Esophagus squamous epithelium (tissue), 5 donors: ENCODE measurements at regions not wholly inside any gene's neighbourhood (a gene's known extent, or its start where the extent isn't known, plus 50 kb on each side); places are given as distances from the start of the nearest gene placed in this dataset.
"Not testable (repeated sequence)": the region's sequence is repeated elsewhere in the genome, so short reads cannot be mapped to it uniquely, and the experiment has no call there.

ENCODE experiments used
- DNase-seq: peaks from one replicate; lab custom pipeline; 2025; lab: John Stamatoyannopoulos, UW
- H3K27ac ChIP-seq, 4 donors: fragments of 200-600 bp; sonication (generic); one replicate each; pipeline ENCODE4 v1.5.1; 2016 to 2019; ENCODE audit warnings: mild to moderate bottlenecking in 1 of 4
- H3K27me3 ChIP-seq, 4 donors: fragments of 200-600 bp; sonication (generic); 1 replicate in 3 of 4; 2 replicates in 1 of 4; pipeline versions ENCODE4 v1.5.1 to v1.6.0; 2017 to 2021; ENCODE audit warnings: antibody characterized with exemption in 1 of 4
- H3K36me3 ChIP-seq, 3 donors: fragments of 200-600 bp; sonication (generic); one replicate each; pipeline ENCODE4 v1.5.1; 2016 to 2019
- H3K4me1 ChIP-seq, 3 donors: fragments of 200-600 bp; sonication (generic); one replicate each; pipeline ENCODE4 v1.5.1; 2017 to 2019
- H3K4me3 ChIP-seq, 4 donors: fragments of 200-600 bp; sonication (generic); 1 replicate in 3 of 4; 2 replicates in 1 of 4; pipeline ENCODE4 v1.5.1; 2016 to 2019; ENCODE audit warnings: mild to moderate bottlenecking in 2 of 4, moderate library complexity in 1 of 4
- H3K9me3 ChIP-seq, 3 donors: fragments of 200-600 bp; sonication (generic); one replicate each; pipeline ENCODE4 v1.5.1; 2016 to 2019
- CTCF ChIP-seq, 6 experiments: fragments of 450-650 bp in 4 of 6; fragments of 200-600 bp in 2 of 6; sonication (generic) in 2 of 6; IDR thresholded peaks; one replicate each; pipeline ENCODE4 v1.5.1; 2016 to 2019; ENCODE audit warnings: antibody characterized with exemption in 6 of 6, mild to moderate bottlenecking in 4 of 6, moderate library complexity in 4 of 6
- POLR2A ChIP-seq, 4 donors: fragments of 450-650 bp; IDR thresholded peaks; one replicate each; pipeline ENCODE4 v1.6.1; 2017; ENCODE audit warnings: antibody characterized with exemption in 4 of 4, mild to moderate bottlenecking in 4 of 4, moderate library complexity in 3 of 4
- WGBS, 2 donors: methylation state at CpG; one replicate each; pipeline ENCODE4 v1.1.5; 2018; 5-methylcytosine and 5-hydroxymethylcytosine counted together
- intact Hi-C: fragments of 100-400 bp; cut with DNase I; formaldehyde crosslinking; loops from one replicate; pipeline ENCODE4 v1.15.0; 2022
- donor health status: DM: yes; HTN: yes; CAD: no.

DNA sequence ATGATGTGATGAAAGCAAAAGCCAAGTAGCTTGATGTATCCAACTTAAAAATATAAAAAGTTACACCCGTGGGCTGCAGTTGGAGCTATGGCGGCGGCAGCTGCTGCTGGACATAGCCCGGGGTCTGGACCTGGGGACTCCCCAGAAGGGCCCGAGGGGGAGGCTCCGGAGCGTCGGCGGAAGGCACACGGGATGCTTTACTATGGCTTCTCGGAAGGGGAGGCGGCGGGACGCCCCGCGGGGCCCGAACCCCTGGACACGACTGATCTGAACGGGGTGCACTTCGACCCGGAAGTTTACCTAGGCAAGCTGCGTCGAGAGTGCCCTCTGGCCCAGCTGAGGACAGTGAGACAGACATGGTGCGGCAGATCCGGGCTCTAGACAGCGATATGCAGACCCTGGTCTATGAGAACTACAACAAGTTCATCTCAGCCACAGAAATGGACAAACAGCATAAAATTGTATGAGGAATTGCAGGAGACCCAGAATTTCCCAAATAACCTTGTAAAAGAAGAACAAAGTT is 109.5 kb upstream of the EEF2KMT start:
- Histone ChIP-seq H3K36me3 (no peaks in the 10 kb centered on the region), H3K27me3 (peaks cover 0 to 6% (median 0%) of the 10 kb centered on the region in 4 donors), H3K4me1 (no peaks in the 10 kb centered on the region), H3K27ac (no peak overlapping the region), H3K9me3 (no peaks in the 10 kb centered on the region), H3K4me3 (no peak overlapping the region)
- intact Hi-C loops: no loop called here
- 83 to 85% methylated on average over 22 of the region's 26 CpGs for WGBS, 2 donors
- TF ChIP-seq CTCF (IDR thresholded peaks at IDR 0.05) (no peak), POLR2A (IDR thresholded peaks at IDR 0.05) (no peak)
- no peak for DNase-seq

GRCh38 chr16:5206331-5206990 is 108.9 kb upstream of the EEF2KMT start:
- Histone ChIP-seq H3K4me1 (no peaks in the 10 kb centered on the region), H3K27me3 (peaks cover 0 to under 1% (median 0%) of the 10 kb centered on the region in 4 donors), H3K9me3 (no peaks in the 10 kb centered on the region), H3K36me3 (no peaks in the 10 kb centered on the region), H3K27ac (no peak overlapping the region), H3K4me3 (no peak overlapping the region)
- DNase-seq: no peak
- TF ChIP-seq CTCF (IDR thresholded peaks at IDR 0.05): no peak
- TF ChIP-seq POLR2A (IDR thresholded peaks at IDR 0.05): no peak
- 40 to 54% methylated on average over 4 of the region's 4 CpGs for WGBS, 2 donors
- intact Hi-C loops: no loop called here

DNA sequence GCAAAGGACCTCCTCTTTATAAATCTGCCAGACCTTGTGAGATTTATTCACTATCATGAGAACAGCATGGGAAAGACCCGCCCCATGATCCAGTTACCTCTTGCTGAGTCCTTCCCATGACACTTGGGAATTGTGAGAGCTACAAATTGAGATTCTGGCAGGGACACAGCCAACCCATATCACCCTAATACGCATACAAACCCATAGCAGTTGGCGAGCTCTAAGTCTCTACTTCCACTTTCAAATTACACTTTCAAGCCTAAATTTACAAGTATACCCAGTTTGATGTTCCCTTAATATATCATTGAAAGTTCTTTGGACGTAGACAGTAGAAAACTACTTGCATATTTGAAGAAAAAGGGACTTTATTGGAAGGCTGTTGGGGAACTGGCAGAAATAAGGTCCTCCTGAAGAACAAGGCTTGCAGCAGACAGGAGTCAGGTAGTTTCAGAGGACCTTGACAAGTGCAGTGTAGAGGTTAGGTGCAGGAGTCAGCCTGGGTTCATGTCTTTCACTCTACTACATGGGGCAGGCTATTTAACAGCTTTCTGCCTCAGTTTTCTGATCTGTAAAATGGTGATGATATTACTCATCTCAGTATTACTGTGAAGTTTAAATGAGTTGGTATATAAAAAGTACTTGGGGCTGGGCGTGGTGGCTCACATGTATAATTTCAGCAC is 107.9 kb upstream of the EEF2KMT start:
- no peaks in the 10 kb centered on the region for H3K9me3 ChIP-seq
- no peak overlapping the region for H3K4me3 ChIP-seq
- no peaks in the 10 kb centered on the region for H3K36me3 ChIP-seq
- intact Hi-C loops: no loop called here
- WGBS, 2 donors: 63 to 67% methylated on average over 5 of the region's 5 CpGs
- DNase-seq: no peak
- no peak overlapping the region for H3K27ac ChIP-seq
- H3K27me3 ChIP-seq: no peaks in the 10 kb centered on the region
- no peaks in the 10 kb centered on the region for H3K4me1 ChIP-seq
- TF ChIP-seq POLR2A (IDR thresholded peaks at IDR 0.05): no peak
- no peak for TF ChIP-seq CTCF (IDR thresholded peaks at IDR 0.05)

DNA sequence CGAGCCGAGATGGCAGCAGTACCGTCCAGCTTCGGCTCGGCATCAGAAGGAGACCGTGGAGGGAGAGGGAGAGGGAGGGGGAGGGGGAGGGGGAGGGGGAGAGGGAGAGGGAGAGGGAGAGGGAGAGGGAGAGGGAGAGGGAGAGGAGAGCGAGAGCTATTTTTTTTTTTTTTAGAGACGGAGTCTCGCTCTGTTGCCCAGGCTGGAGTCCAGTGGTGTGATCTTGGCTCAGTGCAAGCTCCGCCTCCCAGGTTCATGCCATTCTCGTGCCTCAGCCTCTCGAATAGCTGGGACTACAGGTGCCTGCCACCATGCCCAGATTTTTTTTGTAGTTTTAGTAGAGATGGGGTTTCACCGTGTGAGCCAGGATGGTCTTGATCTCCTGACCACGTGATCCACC is 106.1 kb upstream of the EEF2KMT start:
- H3K36me3 ChIP-seq, H3K27me3 ChIP-seq, H3K4me3 ChIP-seq, H3K4me1 ChIP-seq, H3K27ac ChIP-seq, H3K9me3 ChIP-seq, DNase-seq, intact Hi-C loops: not testable (repeated sequence)
- 76 to 95% methylated on average over 6 to 8 of the region's 14 CpGs for WGBS, 2 donors

DNA sequence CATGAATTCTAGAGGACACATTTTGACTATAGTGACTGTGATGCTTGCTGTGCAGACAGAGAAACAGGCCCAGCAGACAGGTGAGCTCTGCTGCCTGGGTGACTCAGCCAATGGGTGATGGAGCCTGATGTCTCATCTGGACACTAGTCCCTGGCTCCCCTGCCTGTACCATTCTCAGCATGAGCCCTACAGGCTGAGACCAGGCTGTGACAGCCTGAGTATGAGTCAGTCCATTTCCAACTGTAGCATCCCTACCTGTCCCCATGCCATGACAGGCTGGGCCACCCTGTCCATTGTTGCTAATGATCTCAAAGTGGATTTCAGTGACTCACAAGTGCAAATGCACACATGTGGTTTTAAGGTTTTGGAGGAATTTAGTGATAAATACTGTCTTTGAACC is 102.5 kb upstream of the EEF2KMT start:
- intact Hi-C loops: no loop called here
- Histone ChIP-seq H3K9me3 (no peaks in the 10 kb centered on the region), H3K36me3 (no peaks in the 10 kb centered on the region), H3K27ac (no peak overlapping the region), H3K4me1 (no peaks in the 10 kb centered on the region), H3K4me3 (no peak overlapping the region), H3K27me3 (peaks cover 0 to 20% (median 0%) of the 10 kb centered on the region in 4 donors)
- TF ChIP-seq CTCF (IDR thresholded peaks at IDR 0.05) (no peak), POLR2A (IDR thresholded peaks at IDR 0.05) (no peak)
- no peak for DNase-seq
